Stomach (tissue), 4 donors: ENCODE measurements at regions not wholly inside any gene's neighbourhood (a gene's known extent, or its start where the extent isn't known, plus 50 kb on each side); places are given as distances from the start of the nearest gene placed in this dataset.

Experiments used
- CTCF ChIP-seq, 7 experiments: fragments of 450-650 bp in 4 of 7; fragments of 200-600 bp in 3 of 7; sonication (generic) in 3 of 7; IDR thresholded peaks; one replicate each; pipeline ENCODE4 v1.5.1; 2016 to 2019; ENCODE audit warnings: antibody characterized with exemption in 7 of 7, control low read depth in 2 of 7, mild to moderate bottlenecking in 1 of 7
- EP300 ChIP-seq: sonication (generic); formaldehyde crosslinking; IDR thresholded peaks from one replicate; pipeline ENCODE4 v1.6.1; 2017; ENCODE audit warnings: antibody characterized with exemption
- POLR2A ChIP-seq, 4 donors: fragments of 450-650 bp; IDR thresholded peaks; one replicate each; pipeline ENCODE4 v1.6.1; 2016; ENCODE audit warnings: antibody characterized with exemption in 4 of 4, control low read depth in 2 of 4, mild to moderate bottlenecking in 1 of 4, moderate library complexity in 1 of 4
- POLR2AphosphoS5 ChIP-seq, 3 donors: sonication (generic); formaldehyde crosslinking; IDR thresholded peaks; one replicate each; pipeline ENCODE4 v1.6.1; 2016; ENCODE audit warnings: antibody characterized with exemption in 3 of 3

GRCh38 chr10:84993251-84994035, 665.1 kb downstream of the CCSER2 start:
- TF ChIP-seq CTCF (IDR thresholded peaks at IDR 0.05) (no peak), POLR2A (IDR thresholded peaks at IDR 0.05) (no peak), POLR2AphosphoS5 (IDR thresholded peaks at IDR 0.05) (no peak), EP300 (no peak)
